Erythroblast (primary cell): ENCODE measurements at regions not wholly inside any gene's neighbourhood (a gene's known extent, or its start where the extent isn't known, plus 50 kb on each side); places are given as distances from the start of the nearest gene placed in this dataset.

Experiments used
- GATA1 ChIP-seq: IDR thresholded peaks from 2 replicates; pipeline ENCODE4 v1.6.1; 2011; ENCODE audit warnings: low read depth, mild to moderate bottlenecking, control low read depth, low read length, moderate library complexity
- POLR2A ChIP-seq: IDR thresholded peaks from 2 replicates; pipeline ENCODE4 v1.6.1; 2011; ENCODE audit warnings: mild to moderate bottlenecking, low read length

- TF ChIP-seq POLR2A: no peak
- no peak for TF ChIP-seq GATA1
Observed at GRCh38 chr1:68800182-68800581, 303.3 kb upstream of the DEPDC1 start.
